ENCODE measurements at regions not wholly inside any gene's neighbourhood (a gene's known extent, or its start where the extent isn't known, plus 50 kb on each side); places are given as distances from the start of the nearest gene placed in this dataset.

DNA sequence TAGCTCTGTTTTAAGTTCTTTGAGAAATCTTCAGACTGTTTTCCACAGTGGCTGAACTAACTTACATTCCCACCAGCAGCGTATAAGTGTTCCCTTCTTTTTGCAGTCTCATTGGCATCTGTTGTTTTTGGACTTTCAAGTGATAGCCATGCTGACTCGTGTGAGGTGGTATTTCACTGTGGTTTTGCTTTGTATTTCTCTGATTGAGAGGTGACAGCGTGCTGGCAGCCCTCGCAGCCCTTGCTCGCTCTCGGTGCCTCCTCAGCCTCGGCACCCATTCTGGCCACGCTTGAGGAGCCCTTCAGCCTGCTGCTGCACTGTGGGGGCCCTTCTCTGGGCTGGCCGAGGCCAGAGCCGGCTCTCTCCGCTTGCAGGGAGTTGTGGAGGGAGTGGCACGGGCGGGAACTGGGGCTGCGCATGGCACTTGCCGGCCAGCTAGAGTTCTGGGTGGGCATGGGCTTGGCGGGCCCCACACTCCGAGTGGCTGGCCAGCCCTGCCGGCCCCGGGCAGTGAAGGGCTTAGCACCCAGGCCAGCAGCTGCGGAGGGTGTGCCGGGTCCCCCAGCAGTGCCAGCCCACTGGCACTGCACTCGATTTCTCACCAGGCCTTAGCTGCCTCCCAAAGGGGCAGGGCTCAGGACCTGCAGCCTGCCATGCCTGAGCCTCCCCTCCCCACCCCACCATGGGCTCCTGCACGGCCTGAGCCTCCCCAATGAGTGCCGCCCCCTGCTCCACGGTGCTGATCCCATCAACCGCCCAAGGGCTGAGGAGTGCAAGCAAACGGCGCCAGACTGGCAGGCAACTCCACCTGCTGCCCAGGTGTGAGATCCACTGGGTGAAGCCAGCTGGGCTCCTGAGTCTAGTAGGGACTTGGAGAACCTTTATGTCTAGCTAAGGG is 151.8 kb downstream of the IRS1 start:
- TF ChIP-seq, protein P1, sequence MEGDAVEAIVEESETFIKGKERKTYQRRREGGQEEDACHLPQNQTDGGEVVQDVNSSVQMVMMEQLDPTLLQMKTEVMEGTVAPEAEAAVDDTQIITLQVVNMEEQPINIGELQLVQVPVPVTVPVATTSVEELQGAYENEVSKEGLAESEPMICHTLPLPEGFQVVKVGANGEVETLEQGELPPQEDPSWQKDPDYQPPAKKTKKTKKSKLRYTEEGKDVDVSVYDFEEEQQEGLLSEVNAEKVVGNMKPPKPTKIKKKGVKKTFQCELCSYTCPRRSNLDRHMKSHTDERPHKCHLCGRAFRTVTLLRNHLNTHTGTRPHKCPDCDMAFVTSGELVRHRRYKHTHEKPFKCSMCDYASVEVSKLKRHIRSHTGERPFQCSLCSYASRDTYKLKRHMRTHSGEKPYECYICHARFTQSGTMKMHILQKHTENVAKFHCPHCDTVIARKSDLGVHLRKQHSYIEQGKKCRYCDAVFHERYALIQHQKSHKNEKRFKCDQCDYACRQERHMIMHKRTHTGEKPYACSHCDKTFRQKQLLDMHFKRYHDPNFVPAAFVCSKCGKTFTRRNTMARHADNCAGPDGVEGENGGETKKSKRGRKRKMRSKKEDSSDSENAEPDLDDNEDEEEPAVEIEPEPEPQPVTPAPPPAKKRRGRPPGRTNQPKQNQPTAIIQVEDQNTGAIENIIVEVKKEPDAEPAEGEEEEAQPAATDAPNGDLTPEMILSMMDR (IDR thresholded peaks at IDR 0.05) = no peak
- TF ChIP-seq POLR2A (IDR thresholded peaks at IDR 0.05; ENCODE audit: low read depth) (no peak), EP300 (IDR thresholded peaks at IDR 0.05) (no peak)

Data from esophagus muscularis mucosa (tissue), 4 donors.